Hematopoietic multipotent progenitor cell treated with erythropoietin and hydrocortisone succinate and interleukin-3 and kit ligand, for 15 days (in vitro differentiated cells): ENCODE measurements at regions not wholly inside any gene's neighbourhood (a gene's known extent, or its start where the extent isn't known, plus 50 kb on each side); places are given as distances from the start of the nearest gene placed in this dataset.

ENCODE experiments used
- DNase-seq: peaks from one replicate; pipeline ENCODE4 v3.0.0-alpha.2; 2015; ENCODE audit warnings: low spot score

- DNase-seq = no peak
Observed at GRCh38 chr1:61627365-61627764, 97.6 kb downstream of the TM2D1 start.

DNA sequence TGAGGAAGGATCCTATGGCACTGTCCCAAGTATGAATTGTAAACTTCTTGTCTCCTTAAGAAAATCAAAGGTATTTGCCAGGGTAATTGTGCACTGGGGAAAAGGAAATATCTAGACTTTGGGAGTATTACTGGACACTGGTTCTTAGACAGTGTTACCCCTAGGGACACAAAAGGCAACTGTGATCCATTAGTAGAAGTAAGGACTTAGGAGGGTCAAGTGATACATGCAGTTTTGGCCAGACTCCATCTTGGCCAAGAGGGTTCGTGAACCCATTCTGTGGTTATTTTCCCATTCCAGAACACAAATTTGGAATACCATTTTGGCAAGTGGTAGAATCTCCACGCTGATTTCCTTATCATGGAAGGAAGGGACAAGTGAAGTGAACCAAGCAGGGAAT, 98.1 kb downstream of the TM2D1 start:
- no peak for DNase-seq

DNA sequence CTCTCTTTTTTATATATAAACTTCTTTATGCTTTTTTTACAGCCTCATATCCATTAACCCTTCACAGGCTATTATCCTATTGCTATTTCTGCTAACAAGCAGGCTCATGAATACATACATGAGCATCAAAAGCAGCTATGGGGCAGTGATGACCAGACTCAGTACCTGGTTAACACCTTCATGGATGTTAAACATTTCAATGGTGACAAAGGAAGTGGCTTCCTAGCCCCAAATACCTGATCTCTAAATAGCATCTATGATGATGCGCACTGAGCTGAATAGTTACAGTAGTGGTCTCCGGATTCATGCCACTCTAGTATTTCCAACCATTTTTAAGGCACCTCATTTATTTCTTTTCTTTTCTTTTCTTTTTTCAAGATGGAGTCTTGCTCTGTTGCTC, 101.1 kb downstream of the TM2D1 start:
- DNase-seq = no peak

DNA sequence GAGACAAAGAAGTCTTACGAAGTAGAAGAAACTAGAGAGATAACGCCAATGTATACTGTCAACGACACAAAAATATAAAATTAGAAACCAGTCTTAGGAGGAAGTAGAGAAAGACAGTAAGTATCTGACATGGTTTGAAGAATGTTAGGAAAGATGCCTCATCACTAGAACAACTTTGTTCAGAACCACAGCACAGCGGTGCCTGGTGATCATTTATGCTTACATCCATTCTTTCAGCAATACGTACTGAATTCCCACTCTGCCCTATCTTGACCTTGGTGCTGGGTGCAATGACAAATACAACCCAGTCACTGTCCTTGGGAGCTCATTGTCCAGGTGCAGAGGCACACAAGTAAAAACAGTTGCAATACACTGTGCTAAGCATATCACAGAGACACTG, 104.4 kb downstream of the TM2D1 start:
- no peak for DNase-seq

DNA sequence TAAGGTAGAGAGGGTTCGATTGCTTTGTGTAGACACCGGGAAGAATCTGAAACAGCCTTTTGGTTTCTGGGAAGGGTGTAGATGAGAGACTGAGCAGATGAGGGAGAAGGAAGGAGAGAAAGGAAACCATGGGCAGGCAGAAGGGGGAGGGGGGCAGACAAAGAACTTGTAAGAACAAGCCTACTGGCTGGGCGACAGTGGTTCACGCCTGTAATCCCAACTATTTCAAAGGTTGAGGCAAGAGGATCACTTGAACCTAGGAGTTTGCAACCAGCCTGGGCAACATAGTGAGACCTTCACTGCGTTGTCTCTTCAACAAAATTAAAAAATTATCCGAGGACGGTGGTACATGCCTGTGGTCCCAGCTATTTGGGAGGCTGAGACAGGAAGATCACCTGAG, 106.2 kb downstream of the TM2D1 start:
- DNase-seq = no peak

DNA sequence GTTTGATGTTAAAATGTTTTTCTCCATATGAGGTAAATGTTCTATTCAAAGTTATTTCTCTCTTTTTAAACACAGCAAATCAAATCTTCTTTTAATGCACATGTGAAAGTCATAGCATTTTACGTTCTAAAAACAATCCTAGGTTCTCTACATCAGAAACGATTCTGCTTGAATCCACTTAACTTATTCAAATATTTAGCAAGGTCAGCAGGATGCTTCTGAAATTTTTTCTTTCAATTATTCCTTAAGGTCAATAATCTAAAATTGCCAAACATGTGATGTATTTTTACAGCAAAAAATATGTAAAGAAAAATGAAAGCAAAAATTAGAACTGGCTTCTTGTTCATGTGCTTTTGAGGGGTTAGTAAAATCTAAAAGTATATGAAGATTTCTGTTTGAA, 106.7 kb downstream of the TM2D1 start:
- DNase-seq = no peak

DNA sequence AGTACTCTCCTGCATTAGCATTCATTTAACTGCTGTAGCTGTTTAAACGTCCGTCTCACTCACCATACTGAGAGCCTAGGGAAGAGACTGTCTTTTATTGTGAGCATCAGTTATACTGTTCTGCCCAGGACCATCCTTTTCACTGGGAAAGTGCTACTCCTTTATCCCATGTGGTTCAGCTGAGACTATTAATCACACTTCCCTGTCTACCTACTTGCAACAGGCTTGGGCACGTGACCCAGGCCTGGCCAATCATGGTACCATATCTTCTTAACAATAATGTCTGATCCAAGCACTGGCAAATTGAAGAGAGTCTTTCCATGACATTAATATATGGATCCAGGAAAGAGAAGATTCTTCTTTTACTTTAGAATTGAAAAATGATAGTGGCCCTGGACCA, 108.1 kb downstream of the TM2D1 start:
- DNase-seq = no peak

DNA sequence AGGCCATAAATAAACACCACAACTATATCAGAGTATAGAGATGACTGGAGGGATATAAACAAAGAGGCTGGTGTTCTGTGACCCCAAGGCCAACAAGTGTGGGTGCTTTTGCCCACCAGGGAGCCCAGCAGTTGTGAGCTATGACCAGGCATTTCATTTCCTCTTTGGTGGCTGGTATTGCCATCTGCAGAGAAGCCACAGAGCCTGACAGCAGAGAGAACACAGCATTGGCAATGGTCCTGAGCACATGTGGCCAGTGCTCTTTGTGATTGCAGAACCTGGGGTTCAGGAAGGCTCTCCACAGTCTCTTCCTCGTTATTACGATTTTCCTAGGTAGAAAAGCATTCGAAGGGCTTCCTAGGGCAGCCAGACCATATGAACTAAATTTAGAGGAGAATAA, 112.3 kb downstream of the TM2D1 start:
- DNase-seq = no peak

- DNase-seq = no peak
Observed at GRCh38 chr1:61609040-61609439, 115.9 kb downstream of the TM2D1 start.

DNA sequence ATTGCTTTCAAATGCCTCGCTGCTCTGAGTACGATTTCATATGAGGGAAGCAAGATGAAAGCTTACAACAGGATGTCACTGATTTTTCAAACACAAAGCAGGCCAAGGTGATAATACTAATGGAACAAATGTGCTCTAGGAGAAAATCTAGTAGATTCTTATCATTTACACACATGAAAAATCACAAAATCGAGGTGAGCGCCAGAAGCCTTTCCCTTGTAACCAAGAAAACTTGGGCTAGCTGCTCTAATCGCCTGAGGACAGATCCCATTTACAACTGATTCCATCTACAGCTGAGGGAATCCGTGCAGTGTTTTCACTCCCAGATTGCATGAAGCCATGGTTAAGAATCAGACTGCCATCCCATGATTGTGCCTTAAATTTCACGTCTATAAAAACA, 117.5 kb downstream of the TM2D1 start:
- no peak for DNase-seq

DNA sequence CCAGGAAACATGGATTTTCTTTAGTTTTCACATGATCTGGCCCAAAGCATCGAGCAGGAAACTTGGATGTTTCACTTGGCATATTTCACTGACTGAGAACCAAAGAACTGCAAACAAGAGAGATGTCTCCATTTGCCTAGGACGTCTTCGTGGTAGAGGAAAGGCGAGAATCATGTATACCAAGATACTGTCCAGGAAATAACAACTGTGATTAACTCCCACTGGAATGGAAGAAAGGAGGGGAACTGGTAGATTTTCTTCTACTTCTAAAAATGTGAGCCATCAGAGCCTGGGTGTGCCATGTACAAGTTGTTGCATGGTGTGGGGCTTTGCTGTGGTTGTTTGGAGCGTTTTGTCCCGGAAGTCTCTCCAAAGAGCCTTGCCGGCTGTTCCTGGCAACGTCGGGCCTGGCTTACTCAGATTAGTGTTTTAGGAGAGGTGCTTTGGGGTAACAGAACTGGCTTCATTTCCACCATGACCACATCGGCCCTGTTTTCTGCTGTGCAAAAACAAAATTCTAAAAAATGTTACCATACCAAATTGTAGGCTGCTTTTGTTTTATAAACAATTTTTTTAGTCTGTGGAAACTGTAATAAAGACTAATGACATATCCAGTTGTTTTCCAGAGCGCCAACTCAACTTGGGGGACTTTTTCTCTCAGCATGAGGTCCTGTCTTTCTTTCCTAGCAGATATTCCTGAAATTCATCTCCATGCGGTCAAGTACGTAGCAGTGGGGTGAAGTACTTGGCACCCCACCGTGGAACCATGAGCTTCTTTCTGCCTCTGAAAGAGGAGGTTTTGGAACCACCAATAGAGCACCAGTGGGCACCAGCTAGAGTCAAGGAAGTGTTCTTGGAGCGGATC, 118.3 kb downstream of the TM2D1 start:
- no peak for DNase-seq

- DNase-seq = no peak
Observed at GRCh38 chr1:61605607-61606321, 119.2 kb downstream of the TM2D1 start.

GRCh38 chr1:61604684-61605083, 120.3 kb downstream of the TM2D1 start:
- DNase-seq = no peak

DNA sequence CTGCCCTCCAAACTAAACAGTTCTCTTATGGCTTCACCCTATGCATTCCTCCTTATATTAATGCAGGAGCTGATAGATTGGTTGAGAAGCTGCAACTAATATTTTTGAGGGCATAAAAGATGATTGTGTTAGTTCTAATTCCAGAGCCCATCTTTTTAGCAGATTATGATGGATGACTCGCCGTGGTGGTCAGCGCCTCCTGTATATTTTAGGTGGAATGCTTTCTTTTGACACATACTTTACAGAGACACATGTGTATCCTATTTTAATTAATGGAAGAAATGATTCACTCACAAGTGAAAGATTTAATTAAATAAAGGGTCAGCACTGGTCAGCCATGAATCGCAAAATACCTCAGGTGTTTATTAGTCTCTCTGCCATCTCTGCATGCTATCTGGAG, 120.7 kb downstream of the TM2D1 start:
- no peak for DNase-seq

DNA sequence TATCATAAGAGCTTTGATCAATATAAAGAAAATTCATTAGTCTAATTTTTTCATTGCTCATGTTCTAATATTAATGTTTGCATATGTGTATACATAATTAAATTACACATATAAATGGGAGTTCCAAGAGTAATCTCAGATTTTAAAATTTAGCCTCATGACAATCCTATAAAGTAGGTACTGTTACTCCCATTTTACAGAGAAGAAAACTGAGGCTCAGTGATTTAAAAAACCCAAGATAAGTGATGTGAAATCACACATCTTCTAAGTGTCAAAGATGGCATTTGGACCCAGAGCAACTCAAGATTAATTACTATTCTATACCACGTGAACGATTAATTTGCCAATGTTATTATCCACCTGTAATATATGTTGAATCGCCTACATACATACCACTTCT, 122.3 kb downstream of the TM2D1 start:
- no peak for DNase-seq

DNA sequence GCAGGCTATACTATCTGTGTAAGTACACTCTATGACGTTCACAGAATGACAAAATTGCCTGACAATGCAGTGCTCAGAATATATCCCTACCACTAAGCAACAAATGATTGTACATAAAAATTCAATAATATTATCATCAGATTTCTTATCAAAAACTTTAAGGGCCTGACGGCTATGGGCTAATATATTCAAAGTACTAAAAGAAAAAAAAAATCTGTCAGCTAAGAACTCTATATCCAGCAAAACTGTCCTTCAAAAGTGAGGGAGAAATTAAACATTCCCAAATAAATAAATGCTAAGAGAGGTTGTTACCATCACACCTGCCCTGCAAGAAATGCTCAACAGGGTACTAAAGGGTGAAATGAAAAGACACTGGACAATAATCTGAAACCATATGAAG, 127.3 kb downstream of the TM2D1 start:
- no peak for DNase-seq

DNA sequence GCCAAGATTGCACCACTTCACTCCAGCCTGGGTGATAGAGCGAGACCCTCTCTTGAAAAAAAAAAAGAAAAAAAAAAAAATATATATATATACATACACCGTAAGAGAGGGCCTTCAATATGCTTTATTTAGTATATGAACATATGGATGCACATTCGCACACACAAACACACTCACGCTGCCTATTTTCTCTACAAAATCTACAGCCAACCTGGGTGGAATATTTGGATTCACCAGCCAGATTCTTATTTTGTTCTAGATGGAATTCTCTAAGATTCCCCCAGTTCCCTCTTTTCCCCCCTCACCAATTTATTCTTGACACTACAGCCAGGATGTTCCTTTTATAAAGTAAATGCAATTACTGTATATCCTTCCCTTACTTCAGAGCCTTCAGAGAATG, 131.6 kb downstream of the TM2D1 start:
- no peak for DNase-seq

- no peak for DNase-seq
Observed at GRCh38 chr1:61591351-61591750, 133.6 kb downstream of the TM2D1 start.

DNA sequence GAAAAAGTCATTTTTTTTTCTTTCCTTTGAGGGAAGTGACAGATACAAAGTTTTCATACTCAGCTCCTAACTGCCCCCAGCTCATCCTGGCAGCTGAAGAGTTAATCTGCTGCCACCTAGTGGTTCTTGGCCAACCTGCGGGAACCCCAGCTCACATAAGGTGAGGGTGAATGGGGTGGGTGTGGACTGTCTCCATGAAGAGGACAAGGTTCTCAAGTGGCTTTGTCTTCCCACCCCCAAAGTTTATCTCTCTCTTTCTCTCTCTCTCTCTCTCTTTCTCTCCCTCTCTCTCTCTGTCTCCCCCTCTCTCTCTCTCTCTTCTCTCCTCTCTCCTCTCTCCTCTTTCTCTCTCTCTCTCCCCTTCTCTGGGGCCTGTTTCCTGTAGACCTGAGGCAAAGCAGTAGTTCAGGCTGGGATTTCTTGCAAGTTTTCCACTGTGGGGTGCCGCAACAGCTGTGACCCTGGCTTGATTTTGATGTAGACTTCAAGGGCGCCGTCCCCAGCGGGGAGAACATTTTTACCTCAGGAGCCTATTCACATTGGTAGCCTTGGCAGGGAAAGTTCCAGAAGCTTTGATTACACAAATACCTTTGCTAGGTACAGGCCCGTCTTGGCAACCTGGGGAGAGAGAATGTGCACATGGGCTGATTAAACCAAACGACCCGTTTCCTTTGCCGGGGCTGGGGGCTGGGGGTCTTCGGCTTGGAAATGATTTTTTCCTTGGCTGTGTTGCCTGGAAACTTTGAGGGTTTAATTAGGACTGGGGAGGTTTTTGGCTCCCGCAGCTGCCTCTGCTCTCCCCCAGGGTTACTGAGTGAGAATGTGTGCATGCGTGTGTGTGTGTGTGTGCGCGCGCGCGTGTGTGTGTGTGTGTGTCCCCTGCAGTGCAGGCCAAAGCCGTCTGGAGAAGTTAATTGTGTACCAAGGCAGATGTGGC, 135.9 kb downstream of the TM2D1 start:
- peak; percentile 72 for DNase-seq

- DNase-seq = no peak
Observed at GRCh38 chr1:61585714-61586113, 139.2 kb downstream of the TM2D1 start.

DNA sequence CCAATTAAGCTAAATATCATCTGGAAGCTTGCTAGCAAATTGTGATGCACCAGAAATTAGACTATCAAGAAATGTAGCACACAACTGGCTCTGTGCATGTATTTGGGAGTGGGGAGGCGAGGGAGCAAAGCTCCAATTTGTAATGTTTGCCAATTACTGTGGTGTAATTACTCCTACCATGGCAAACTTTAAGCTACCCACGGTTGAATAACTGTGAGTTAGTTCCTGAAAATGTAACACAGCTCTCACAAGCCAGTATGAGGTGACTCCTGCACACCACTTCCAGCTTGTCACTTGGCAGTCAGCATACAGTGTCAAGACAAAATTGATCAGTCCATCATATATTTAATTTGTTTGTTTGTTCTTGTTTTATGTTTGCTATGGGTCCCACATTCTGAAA, 141.2 kb downstream of the TM2D1 start:
- no peak for DNase-seq

DNA sequence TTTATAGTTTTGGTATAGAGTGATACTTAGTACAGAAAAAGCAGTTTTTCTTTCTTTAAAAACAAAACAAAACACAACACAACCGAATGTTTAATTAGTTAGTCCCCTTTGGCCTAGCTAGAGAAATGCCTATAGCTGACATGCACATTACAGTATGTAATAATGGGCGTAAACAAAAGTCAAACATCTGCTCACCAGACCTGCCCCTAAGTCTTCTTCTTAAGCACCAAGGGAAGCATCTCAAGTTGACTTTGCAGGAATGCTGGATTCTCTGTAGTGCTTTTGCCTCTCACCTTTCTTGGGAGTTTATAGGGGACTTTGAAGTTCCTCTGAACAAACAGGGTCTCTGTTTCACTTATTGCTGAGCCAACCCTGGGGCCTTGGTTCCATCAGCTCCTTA, 143.7 kb downstream of the TM2D1 start:
- DNase-seq = no peak

GRCh38 chr1:61580417-61580816, 144.5 kb downstream of the TM2D1 start:
- no peak for DNase-seq
